Stimulated activated CD8-positive, alpha-beta memory T cell treated with anti-CD3 and anti-CD28 coated beads, Interleukin-12 subunit alpha, Interleukin-12 subunit beta, amount 100 ng/mL, for 1 hour (primary cell): ENCODE measurements at regions not wholly inside any gene's neighbourhood (a gene's known extent, or its start where the extent isn't known, plus 50 kb on each side); places are given as distances from the start of the nearest gene placed in this dataset.

Source experiments
- DNase-seq: peaks from one replicate; pipeline ENCODE4 v3.0.0-alpha.2; 2020; ENCODE audit warnings: low read depth

DNA sequence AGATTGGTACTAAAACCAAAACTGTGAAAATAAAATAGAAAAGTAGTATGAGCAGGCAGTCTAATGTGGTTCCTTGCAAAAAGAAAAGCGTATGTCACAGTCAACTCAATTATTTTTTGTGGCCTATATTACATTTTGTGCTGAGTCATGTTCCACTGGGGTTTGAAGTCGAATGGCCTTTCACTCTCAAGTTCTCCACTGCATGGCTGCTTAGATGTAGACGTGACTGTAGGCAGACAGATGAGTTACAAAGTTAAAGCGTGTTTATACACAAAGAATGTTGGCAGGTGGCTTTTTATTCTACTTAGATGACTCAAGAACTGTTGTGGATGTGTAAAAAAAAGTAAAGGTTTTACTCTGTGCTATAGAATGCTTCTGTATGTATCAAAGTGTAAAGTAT is 133.9 kb downstream of the SLITRK6 start:
- DNase-seq: no peak

DNA sequence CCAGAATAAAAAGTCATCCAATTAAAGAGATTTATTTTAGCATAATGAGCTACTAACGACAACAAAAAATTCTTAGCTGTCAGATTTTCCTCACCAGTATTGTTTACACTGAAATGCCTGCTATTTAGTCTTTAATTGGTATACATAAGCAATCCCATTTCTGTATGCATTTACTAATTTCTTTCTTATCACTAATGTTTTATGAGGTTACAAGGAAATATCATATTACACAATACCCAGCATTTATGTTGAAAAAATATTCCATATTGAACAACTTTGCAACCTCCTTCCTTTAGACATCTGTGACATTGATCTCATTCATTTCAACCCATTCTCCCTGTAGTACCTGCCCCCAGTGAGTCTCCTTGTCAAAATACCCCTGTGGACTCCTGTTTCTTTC is 135.4 kb downstream of the SLITRK6 start:
- DNase-seq: no peak

DNA sequence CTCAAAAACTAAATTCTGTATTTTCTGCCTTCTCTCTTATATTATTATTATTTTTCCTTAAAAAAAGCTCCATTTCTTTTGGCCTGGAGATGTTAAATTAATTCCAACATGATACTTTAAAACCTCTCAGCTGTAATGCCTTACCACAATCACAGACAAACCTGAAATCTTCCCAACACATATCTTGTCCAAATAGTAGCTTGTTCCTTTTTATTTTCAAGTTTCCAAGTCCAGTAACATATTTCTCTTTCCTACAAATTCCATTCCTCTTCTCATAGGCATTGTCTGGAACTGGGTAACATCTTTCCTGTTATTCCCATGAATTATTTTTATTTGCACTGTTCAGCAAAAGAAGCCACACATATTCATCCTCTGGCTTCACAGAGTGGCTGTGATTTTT is 137.0 kb downstream of the SLITRK6 start:
- DNase-seq: no peak

DNA sequence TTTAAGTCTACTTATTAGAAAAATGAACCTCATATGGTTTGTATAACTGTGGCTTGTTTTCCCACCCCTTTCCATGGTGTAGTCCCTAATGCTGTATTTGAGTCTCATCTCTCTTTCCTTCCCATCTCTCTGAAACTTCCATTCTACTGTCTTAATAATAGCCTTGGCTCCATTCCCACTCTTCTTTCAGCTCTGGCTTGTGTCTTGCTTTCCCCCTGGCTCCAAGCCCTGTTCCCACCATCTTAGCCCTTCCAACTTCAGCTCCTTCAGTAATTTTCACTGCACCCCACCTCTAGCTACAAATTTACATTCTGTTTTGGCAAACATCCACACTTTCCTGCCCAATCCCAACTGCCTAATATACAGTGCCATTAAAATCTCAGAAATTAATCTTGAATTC is 137.5 kb downstream of the SLITRK6 start:
- DNase-seq: no peak

DNA sequence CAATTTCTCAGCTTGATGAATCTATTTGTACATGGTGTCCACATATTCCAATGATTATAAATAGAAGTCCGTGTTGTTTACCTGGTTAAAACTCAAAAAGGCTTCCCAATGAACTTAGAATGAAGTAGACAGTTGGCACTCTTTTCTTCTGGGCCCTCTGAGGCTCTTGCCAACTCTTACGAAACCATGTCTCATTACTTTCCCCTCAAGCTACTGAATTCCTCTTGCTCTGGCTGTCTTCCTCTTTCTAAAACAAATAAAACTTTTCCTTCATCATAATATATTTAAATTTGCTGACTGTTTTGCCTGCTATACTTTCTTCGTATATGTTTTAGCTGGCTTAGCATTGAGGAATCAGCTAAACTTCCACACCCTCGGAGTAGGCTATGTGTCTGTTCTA is 139.7 kb downstream of the SLITRK6 start:
- no peak for DNase-seq

DNA sequence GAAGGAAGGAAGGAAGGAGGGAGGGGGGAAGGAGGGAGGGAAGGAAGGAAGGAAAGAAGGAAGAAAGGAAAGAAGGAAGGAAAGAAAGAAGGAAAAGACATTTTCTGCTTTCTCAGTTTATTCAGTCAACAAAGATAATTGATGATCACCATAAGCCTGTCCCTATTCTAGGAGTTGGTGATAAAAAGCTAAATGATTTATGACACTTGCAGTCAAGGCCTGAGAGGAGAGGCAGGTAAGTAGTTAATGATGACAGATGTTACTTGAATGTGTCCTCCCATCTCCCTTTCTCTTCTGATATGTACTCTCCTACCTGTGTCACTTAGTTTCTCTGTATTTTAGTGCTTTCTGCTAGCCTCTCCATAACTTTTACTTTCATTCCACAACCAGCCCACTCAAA is 141.3 kb downstream of the SLITRK6 start:
- no peak for DNase-seq

DNA sequence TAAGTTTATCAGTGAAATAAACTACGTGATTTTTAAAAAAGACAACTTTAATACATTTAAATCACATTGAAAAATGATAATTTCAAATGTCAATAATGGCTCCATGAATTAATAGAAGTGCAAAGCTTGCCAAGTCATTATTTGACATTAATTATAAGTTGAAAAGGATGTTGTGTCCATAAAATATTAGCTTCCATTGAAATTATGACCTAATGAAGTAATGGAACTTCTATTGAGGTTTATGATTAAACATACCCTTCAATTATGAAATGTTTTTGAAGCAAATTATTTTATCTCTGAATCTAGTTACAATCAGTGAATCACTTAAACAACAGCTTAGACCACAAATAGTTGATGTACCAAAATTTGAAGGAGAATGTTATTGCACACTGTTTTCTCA is 144.2 kb downstream of the SLITRK6 start:
- no peak for DNase-seq

DNA sequence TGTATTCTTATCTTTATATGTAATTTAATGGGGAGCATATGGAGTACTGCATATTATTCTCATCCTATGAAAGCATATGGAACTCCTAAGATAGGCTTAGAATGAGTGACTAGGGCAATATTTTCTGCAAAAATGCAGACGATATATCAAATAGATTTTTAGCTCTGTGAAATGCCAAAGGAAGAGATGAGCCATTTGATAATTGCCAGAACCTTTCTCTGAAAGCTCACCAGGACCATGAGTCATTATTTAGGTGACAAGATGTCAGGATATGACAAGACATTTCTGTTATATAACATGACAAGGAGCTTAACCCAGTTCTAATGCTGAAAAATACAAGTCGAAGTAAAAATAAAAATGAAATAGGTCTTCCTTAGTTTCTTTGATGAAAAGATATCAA is 145.0 kb downstream of the SLITRK6 start:
- no peak for DNase-seq

DNA sequence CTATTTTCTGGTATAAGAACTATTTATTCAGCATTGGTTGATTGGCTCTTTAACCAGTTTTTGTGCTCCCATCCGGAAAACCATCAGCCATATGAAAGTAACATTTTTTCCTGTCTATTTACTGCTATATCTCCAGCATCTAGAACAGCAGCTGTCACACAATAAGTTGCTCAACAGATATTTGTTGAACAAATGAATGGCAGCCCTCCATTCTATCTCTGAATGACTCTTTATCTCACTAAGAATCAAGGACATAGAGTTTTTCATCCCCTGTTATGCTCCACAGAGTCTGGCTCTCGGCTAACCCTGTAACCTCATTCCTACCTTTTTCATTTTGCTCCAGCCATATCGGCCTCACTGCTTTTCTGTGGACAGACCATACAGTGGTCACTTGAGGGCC is 145.5 kb downstream of the SLITRK6 start:
- DNase-seq: no peak

DNA sequence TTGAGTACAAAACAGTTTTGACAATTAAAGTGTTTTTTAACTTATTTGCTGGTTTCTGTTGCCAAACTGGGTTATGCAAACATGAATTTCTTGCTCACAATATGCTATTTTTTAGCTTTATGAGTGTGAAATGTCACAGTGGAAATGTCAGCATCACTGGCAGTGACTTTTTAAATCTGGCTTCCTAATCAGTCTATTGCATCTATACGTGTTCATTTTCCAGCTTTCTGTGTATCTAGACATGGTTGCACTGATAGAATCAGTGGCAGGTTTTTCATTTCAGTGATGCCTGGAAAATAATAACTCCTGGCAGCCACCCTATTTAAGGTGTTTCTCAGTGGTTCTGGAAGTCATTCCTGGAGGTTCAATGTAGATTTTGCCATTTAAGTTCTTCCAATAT is 146.7 kb downstream of the SLITRK6 start:
- no peak for DNase-seq

DNA sequence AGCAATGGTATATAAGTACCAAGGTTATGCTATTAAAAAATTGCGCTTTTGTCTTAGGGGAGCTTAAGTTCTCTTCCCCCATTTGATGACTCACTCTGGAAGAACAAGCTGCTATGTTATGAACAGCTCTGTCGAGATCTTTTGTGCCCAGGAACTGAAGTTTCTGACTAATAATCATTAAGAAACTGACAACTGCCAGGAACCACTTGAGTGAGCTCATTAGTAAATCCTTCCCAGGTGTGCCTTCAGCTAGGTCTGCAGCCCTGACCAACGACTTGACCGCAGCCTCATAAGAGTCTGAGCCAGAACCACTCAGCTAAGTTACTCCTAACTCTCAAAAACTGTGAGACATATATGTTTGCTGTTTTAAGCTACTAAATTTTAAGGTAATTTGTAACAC is 147.8 kb downstream of the SLITRK6 start:
- no peak for DNase-seq

DNA sequence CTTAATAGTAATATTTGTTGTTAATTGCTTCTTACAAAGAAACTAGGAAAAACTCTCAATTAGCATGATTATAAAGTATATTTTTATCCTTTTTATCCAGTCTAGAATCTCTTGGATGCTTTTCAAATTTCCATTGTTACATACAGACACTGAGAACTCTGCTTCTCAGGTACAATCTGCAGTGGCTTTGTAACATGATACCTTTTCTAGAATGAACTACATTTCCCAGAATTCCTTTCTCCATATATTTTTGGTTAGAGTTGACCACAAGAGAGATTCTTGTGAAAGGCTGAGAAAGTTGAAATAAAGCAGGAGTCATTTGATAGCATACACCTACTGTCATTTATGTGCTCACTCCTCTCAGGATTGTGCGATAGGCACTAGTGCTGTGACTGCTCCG is 148.6 kb downstream of the SLITRK6 start:
- no peak for DNase-seq

DNA sequence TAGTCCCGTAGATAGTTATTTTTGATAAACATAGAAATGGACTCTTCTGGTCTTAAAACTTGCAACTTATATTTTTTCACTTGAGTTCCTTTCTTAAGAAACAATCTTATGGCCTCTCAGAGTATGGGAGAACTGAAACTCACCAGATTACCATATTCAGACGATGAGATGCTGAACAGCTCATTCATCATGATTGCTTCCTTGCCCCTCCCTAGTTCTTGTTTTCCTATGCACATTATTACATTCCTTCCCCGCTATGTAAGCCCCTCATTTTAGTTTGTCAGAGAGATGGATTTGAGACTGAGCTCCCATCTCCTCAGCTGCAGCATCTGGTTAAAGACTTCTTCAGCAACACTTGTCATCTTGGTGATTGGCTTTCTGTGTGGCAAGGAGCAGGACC is 158.5 kb downstream of the SLITRK6 start:
- DNase-seq: no peak

DNA sequence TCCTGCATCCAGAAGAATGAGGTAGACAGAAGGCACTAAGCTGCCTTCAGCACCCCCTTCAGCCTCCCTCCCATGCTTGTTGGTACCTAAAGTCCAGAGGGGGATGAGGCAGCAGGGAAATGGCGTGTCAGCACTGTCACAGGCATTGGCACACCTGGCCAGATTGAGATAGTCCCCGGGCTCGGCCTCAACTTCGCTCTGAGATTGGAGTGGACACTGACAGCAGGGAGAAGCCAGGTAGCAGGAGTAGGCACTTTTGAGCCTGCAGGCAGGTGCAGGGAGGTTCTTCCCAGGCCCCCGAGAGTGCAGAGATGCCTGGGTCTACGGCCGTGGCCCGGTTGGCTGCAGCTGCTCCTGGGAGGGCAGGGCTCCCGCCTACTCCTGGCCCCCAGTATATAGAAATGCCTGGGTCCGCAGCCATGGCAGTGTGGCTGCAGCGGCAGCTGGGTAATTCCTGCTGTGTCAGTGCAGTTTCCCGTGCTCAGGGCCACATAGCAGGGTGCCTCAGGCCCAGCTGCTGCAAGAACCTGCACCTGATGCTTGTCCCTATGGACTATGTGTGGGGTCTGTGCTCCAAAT is 160.3 kb downstream of the SLITRK6 start:
- no peak for DNase-seq

DNA sequence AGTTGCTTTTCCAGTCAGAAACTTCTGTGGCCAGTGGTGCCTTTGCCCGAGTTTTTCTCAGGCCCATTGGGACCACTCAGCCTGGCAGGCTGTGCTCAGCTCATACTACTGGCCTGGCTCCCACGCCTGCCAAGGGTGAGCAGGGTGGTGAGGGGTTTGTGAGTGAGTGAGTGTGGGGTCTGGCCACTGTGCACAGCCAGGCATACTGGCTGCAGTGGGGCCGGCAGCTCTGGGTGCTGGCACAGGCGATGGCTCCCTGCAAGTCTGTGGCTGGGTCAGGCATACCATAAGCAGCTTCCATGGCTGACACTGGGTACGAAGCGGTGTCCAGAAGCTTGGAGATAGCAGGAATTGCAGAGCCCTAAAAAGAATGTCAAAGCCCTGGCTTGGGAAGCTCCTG is 161.0 kb downstream of the SLITRK6 start:
- no peak for DNase-seq

DNA sequence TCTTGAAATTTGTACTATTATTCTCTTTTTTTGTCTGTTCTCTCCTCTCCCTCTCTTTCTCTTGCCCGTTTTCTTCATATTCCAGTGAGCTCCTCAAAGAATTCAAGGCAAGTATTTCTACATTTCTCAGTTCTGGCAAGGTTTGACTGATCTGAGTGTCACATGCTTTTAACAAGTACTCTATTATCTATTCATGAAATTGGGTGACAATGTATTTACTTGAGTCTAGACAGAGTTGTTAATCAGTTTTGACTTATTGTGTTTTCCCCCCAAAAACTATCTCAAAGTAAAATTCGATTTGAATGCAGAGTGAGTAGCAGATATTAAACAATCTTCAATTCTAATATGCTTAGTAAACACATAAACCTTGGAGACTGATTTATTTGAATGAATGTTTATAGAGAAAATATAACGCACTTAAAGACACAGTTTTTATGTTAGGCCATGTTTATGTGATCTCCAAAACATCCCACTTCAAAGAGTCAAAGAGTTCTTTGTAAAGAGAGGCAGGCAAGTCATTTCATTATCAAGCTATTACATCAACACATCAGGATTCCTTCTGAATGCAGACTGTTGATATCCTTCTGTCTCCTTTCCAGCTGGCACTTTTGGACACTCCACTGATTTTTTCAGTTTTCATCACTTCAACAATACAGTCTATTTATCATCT is 166.6 kb downstream of the SLITRK6 start:
- no peak for DNase-seq

DNA sequence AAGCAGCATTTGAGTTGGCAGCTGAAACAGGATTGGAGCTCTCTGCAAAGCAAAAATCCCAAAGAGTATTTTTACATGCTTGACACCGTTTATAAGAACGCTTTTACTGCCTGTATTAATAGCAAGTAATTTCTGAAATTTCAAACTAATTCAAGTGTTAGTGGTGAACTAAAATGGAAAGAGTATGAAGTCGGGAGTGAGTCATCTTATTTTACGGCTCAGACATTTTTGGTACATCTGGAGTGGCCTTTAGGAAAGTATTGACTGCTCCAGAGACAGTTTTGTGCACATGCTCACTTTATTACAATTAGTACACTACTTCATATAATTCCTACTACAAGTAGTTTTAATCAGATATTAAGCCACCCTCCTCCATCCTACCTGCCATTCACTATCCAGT is 167.4 kb downstream of the SLITRK6 start:
- no peak for DNase-seq

DNA sequence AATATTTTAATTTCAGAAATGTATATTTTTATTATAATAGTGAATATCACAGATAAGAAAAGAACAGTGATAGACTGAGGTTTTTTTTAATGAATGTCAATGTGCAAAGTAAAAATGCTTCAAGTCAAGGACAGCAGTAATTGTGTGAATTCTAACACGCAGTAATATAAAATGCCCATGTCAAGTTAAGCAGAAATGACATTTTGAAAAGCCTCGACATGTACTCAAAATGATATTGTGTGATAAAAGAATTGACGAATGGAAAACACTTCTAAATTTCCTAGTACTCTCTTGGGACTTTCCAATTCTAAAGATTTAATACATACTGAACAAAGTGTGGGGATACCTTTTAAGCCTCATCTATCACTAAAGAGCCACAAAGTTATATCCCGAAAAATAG is 172.6 kb downstream of the SLITRK6 start:
- DNase-seq: no peak

DNA sequence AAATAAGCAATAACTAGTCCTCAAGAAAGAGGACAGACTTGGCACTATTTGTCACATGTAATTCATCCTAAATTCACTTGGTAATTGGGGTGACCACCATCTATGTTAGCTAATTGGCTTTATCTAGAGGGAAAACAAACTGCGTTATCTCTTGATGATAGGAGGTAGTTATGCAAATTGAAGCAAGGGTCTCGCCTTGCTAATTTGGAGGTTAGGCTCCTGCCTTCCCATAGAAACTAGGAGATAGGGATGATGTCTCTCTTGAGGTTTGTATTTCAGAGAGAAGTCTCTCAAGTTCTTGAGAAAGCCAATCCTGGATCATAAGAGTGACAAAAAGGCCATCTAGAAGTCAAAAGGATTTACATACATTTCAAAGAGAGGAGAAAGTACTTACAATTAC is 179.9 kb downstream of the SLITRK6 start:
- no peak for DNase-seq

DNA sequence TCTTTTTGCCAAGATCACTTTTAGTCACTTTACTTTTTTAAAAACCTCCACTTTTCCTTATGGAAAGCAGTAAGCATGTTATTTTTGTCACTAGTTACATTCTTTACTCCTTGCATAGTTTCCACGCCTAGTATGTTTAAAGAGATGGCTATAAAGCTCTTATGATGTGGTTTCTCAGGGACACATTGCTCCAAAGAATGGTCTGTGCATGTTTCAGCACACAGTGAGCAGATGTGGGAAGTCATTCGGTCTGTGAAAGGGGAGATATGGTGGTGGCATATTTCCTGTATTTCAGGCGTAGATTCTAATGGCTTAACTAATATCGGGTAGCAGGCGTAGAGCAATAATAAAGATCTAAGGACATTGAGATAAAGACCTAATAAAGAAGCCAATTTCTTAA is 180.7 kb downstream of the SLITRK6 start:
- DNase-seq: no peak

DNA sequence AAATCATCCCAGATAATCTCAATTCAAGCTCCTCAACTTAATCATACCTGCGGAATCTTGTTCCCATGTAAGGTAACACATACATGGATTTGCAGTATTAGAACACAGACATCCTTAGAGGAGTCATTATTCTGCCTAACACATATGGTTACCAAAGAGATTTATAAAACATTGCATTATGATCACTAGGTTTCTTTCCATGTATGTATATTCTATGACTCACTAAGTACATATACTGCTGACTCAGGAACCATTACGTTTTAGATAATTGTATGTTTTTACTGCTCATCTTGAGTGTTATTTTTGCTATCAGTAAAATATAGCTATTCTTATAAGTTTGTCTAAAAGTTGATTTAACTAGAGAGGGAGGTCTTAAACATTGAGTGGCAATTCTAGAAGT is 182.9 kb downstream of the SLITRK6 start:
- no peak for DNase-seq

DNA sequence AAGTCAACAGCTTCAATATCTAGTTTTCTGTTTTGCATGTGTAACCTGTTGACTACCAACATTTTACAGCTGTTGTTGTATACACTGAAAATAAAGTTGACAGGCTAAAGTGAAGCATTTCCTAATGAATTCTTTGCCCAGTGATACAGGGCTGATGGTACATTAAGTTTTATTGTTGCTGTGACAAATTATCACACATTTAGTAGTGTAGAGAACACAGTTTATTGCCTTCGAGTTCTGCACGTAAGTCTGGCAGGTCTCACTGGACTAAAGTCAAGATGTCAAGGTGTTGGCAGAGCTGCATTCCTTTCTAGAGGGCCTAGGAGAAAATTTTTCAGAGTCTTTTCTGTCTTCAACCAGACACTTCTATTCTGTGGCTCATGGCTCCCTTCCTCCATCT is 184.2 kb downstream of the SLITRK6 start:
- no peak for DNase-seq

DNA sequence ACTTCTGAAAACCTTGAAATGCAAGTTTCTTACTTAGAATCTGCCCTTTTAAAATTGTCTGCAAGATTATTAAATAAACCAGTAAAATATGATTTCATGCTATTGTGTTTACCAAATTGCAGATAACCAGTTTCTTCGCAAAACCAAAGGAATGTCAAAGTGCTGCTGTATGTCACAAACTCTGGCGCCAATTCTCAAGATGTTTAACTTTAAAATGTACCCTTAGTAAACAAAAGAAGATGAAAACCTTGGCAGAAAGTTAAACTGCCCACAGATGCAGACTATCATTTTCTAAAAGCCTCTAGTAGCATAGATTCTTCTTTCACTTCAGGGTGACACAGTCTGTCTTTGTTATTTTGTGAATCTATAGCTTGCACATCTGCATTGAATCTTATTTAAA is 189.2 kb downstream of the SLITRK6 start:
- DNase-seq: no peak

DNA sequence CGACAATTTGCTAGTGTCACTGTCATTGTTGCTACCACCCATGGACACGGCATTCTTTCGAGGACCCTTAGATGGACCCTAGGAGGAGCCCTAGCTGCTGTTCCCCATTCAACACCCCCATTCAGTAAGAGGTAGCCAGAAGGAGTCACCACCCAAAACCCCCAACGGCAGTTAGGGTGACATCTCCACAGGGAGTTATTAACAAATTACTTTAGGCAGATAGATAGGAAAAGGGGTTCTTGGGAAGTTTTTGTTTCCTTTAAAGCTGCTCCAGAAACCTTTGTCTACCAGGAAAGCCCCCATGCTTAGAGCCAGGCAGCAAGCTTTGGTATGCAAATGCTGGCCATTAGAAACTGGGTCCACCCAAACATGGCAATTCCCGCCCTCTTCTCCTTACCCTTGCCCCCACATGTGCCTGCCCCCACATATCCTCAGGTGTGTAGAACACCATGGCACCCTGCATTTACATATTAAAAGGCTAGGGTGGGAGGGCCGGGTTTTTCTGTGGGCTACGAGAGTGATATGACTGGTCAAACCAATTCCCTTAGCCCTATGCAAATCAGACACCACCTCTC is 190.9 kb downstream of the SLITRK6 start:
- DNase-seq: no peak
